Testis (tissue), 2 donors: ENCODE measurements at regions not wholly inside any gene's neighbourhood (a gene's known extent, or its start where the extent isn't known, plus 50 kb on each side); places are given as distances from the start of the nearest gene placed in this dataset.
"Not testable (repeated sequence)": the region's sequence is repeated elsewhere in the genome, so short reads cannot be mapped to it uniquely, and the experiment has no call there.

Experiments used
- DNase-seq: peaks from one replicate; pipeline ENCODE4 v3.0.0-alpha.2; 2019
- H3K27ac ChIP-seq, 2 donors: fragments of 200-600 bp; sonication (generic); one replicate each; pipeline ENCODE4 v1.5.1; 2019
- H3K27me3 ChIP-seq: fragments of 200-600 bp; sonication (generic); one replicate; pipeline ENCODE4 v1.5.1; 2019
- H3K36me3 ChIP-seq: fragments of 200-600 bp; sonication (generic); one replicate; pipeline ENCODE4 v1.5.1; 2017; ENCODE audit warnings: low read depth; ENCODE audit errors: missing control alignments
- H3K4me1 ChIP-seq: fragments of 200-600 bp; sonication (generic); one replicate; pipeline ENCODE4 v1.5.1; 2019
- H3K4me3 ChIP-seq, 2 donors: fragments of 200-600 bp; sonication (generic); one replicate each; pipeline ENCODE4 v1.5.1; 2017 to 2019
- H3K9me3 ChIP-seq: fragments of 200-600 bp; sonication (generic); one replicate; pipeline ENCODE4 v1.5.1; 2017
- CTCF ChIP-seq, 3 experiments: fragments of 450-650 bp in 2 of 3; fragments of 200-600 bp in 1 of 3; sonication (generic) in 1 of 3; IDR thresholded peaks; one replicate each; pipeline ENCODE4 v1.5.1; 2016 to 2019; ENCODE audit warnings: antibody characterized with exemption in 3 of 3, mild to moderate bottlenecking in 2 of 3, moderate library complexity in 1 of 3
- POLR2A ChIP-seq: fragments of 450-650 bp; IDR thresholded peaks from one replicate; pipeline ENCODE4 v1.6.1; 2017; ENCODE audit warnings: antibody characterized with exemption, mild to moderate bottlenecking, moderate library complexity
- WGBS, 2 donors: methylation state at CpG; one replicate each; pipeline ENCODE4 v1.1.5; 2018; 5-methylcytosine and 5-hydroxymethylcytosine counted together
- intact Hi-C: fragments of 100-400 bp; cut with DNase I; formaldehyde crosslinking; loops from one replicate; pipeline ENCODE4 v1.15.1; 2023; ENCODE audit warnings: low total_unique reads

GRCh38 chr1:118809586-118809985 is 178.6 kb downstream of the TBX15 start:
- Histone ChIP-seq H3K4me3 (no peak overlapping the region), H3K36me3 (no peaks in the 10 kb centered on the region), H3K9me3 (no peaks in the 10 kb centered on the region), H3K4me1 (no peaks in the 10 kb centered on the region), H3K27me3 (no peaks in the 10 kb centered on the region), H3K27ac (no peak overlapping the region)
- WGBS, 2 donors = 85 to 88% methylated on average over 4 of the region's 4 CpGs
- no peak for TF ChIP-seq POLR2A
- TF ChIP-seq CTCF (IDR thresholded peaks at IDR 0.05) = no peak
- intact Hi-C loops = no loop called here
- DNase-seq = no peak

- H3K27ac ChIP-seq, H3K36me3 ChIP-seq, H3K4me1 ChIP-seq, H3K9me3 ChIP-seq, intact Hi-C loops, DNase-seq, H3K27me3 ChIP-seq, H3K4me3 ChIP-seq: not testable (repeated sequence)
- WGBS, 2 donors = 71 to 73% methylated on average over 5 of the region's 5 CpGs
These were observed 185.0 kb downstream of the TBX15 start for GRCh38 chr1:118803128-118803527.

GRCh38 chr1:118791094-118791691 is 196.9 kb downstream of the TBX15 start:
- no peaks in the 10 kb centered on the region for H3K27me3 ChIP-seq
- DNase-seq = no peak
- intact Hi-C loops = no loop called here
- no peaks in the 10 kb centered on the region for H3K36me3 ChIP-seq
- H3K9me3 ChIP-seq = no peaks in the 10 kb centered on the region
- H3K4me1 ChIP-seq = no peaks in the 10 kb centered on the region
- H3K4me3 ChIP-seq = no peak overlapping the region
- TF ChIP-seq POLR2A (no peak), CTCF (IDR thresholded peaks at IDR 0.05) (no peak)
- 50 to 65% methylated on average over 2 of the region's 2 CpGs for WGBS, 2 donors
- no peak overlapping the region for H3K27ac ChIP-seq

- no peak for TF ChIP-seq POLR2A
- TF ChIP-seq CTCF (IDR thresholded peaks at IDR 0.05) = no peak
- H3K9me3 ChIP-seq = no peaks in the 10 kb centered on the region
- H3K4me1 ChIP-seq = no peaks in the 10 kb centered on the region
- DNase-seq = peak; percentile 16
- H3K36me3 ChIP-seq = no peaks in the 10 kb centered on the region
- H3K4me3 ChIP-seq = no peak overlapping the region
- 80 to 100% methylated on average over 1 of the region's 1 CpG for WGBS, 2 donors
- intact Hi-C loops = no loop called here
- no peaks in the 10 kb centered on the region for H3K27me3 ChIP-seq
- H3K27ac ChIP-seq = no peak overlapping the region
These were observed 199.7 kb downstream of the TBX15 start for GRCh38 chr1:118788463-118788862.

- DNase-seq = no peak
- TF ChIP-seq POLR2A (no peak), CTCF (IDR thresholded peaks at IDR 0.05) (no peak)
- Histone ChIP-seq H3K36me3 (no peaks in the 10 kb centered on the region), H3K4me1 (no peaks in the 10 kb centered on the region), H3K27ac (no peak overlapping the region), H3K27me3 (no peaks in the 10 kb centered on the region), H3K4me3 (no peak overlapping the region), H3K9me3 (no peaks in the 10 kb centered on the region)
- WGBS, 2 donors = 78 to 79% methylated on average over 4 of the region's 4 CpGs
- intact Hi-C loops = no loop called here
These were observed 201.5 kb downstream of the TBX15 start for GRCh38 chr1:118786454-118787155.
